Ectodermal cell (in vitro differentiated cells): ENCODE measurements at regions not wholly inside any gene's neighbourhood (a gene's known extent, or its start where the extent isn't known, plus 50 kb on each side); places are given as distances from the start of the nearest gene placed in this dataset.

ENCODE experiments used
- H3K27ac ChIP-seq: 2 replicates; pipeline ENCODE4 v1.7.0; 2013; ENCODE audit warnings: mild to moderate bottlenecking, low read depth, low read length; ENCODE audit not compliant: insufficient read depth, poor library complexity, severe bottlenecking
- H3K27me3 ChIP-seq: 2 replicates; pipeline ENCODE4 v1.7.0; 2013; ENCODE audit warnings: mild to moderate bottlenecking, low read length; ENCODE audit not compliant: insufficient read depth, control insufficient read depth, poor library complexity, severe bottlenecking
- H3K36me3 ChIP-seq: one replicate; pipeline ENCODE4 v1.7.0; 2013; ENCODE audit warnings: low read length; ENCODE audit not compliant: control insufficient read depth, insufficient read depth
- H3K4me1 ChIP-seq: one replicate; pipeline ENCODE4 v1.7.0; 2013; ENCODE audit warnings: low read length; ENCODE audit not compliant: control insufficient read depth, insufficient read depth
- H3K4me3 ChIP-seq: 2 replicates; pipeline ENCODE4 v1.7.0; 2013; ENCODE audit warnings: low read depth, low read length, control low read depth; ENCODE audit not compliant: insufficient read depth
- H3K9me3 ChIP-seq: 2 replicates; pipeline ENCODE4 v1.7.0; 2013; ENCODE audit warnings: mild to moderate bottlenecking, low read length, moderate library complexity; ENCODE audit not compliant: control insufficient read depth
- WGBS, 2 experiments: methylation state at CpG; one replicate each; pipeline ENCODE4 v1.1.7; 2013; ENCODE audit warnings: missing lambda C conversion rate in 2 of 2; 5-methylcytosine and 5-hydroxymethylcytosine counted together

- H3K27me3 ChIP-seq: no peaks in the 10 kb centered on the region
- H3K36me3 ChIP-seq: no peaks in the 10 kb centered on the region
- WGBS, 2 experiments: 95 to 96% methylated on average over 3 to 4 of the region's 4 CpGs
- H3K4me3 ChIP-seq: no peak overlapping the region
- no peaks in the 10 kb centered on the region for H3K9me3 ChIP-seq
- no peak overlapping the region for H3K27ac ChIP-seq
- H3K4me1 ChIP-seq: peaks cover 23% of the 10 kb centered on the region
Observed at GRCh38 chr15:47824147-47824546, 106.8 kb downstream of the SEMA6D start.

DNA sequence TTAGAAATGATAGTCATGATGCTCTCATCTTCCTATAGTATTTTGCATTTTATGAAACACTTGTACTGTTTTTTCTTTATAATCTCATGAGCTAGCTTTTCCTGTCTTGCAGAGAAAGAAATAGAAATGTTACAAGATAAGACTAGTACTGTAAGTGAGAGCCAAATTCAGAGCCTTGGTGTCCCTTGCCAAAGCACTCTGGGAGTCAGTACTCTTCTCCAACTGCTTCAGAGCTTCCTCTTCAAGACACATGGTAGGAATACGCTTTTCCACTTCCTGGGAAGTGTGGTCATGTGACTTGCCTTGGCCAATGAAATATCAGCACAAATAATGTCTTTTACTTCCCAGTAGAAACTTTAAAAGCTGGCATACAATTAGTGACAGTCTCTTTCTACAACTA lies 112.4 kb downstream of the SEMA6D start:
- WGBS, 2 experiments: 94 to 100% methylated on average over 1 of the region's 1 CpG

DNA sequence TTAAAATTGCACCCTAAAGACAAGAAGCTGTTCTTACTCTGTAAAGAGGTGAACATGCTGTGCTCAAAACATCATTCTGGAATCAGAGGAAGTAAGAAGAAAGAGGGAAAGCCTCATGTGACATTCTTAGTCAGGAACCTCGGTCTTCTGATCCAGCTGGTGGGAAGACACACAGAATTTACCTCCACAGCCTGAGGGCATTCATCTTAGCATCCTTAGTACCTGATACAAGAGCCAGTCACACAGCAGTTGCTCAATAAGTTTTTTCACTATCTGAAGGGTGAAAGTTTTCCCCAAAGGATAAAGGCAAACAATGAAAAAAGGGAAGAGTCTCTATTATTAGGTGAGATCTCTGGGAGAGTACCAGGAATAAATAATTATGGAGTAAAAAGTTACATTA lies 116.8 kb downstream of the SEMA6D start:
- no peak overlapping the region for H3K27ac ChIP-seq
- H3K4me1 ChIP-seq: no peaks in the 10 kb centered on the region
- no peaks in the 10 kb centered on the region for H3K9me3 ChIP-seq
- no peaks in the 10 kb centered on the region for H3K27me3 ChIP-seq
- no peaks in the 10 kb centered on the region for H3K36me3 ChIP-seq
- WGBS, 2 experiments: 81 to 92% methylated on average over 1 of the region's 1 CpG
- H3K4me3 ChIP-seq: no peak overlapping the region

More for the DNA sequence above, 112.4 kb downstream of the SEMA6D start:
- Histone ChIP-seq H3K27me3 (no peaks in the 10 kb centered on the region), H3K4me3 (no peak overlapping the region), H3K27ac (no peak overlapping the region), H3K36me3 (no peaks in the 10 kb centered on the region), H3K4me1 (no peaks in the 10 kb centered on the region), H3K9me3 (no peaks in the 10 kb centered on the region)

GRCh38 chr15:47839233-47839825 lies 122.0 kb downstream of the SEMA6D start:
- no peak overlapping the region for H3K27ac ChIP-seq
- H3K36me3 ChIP-seq: no peaks in the 10 kb centered on the region
- 90 to 91% methylated on average over 6 of the region's 6 CpGs for WGBS, 2 experiments

GRCh38 chr15:47843124-47843663 lies 125.9 kb downstream of the SEMA6D start:
- Histone ChIP-seq H3K4me1 (no peaks in the 10 kb centered on the region), H3K4me3 (no peak overlapping the region), H3K27ac (no peak overlapping the region), H3K27me3 (no peaks in the 10 kb centered on the region), H3K36me3 (no peaks in the 10 kb centered on the region), H3K9me3 (no peaks in the 10 kb centered on the region)
- WGBS, 2 experiments: 96% methylated on average over 4 of the region's 4 CpGs

More at GRCh38 chr15:47839233-47839825, 122.0 kb downstream of the SEMA6D start:
- Histone ChIP-seq H3K4me1 (no peaks in the 10 kb centered on the region), H3K27me3 (no peaks in the 10 kb centered on the region), H3K4me3 (no peak overlapping the region), H3K9me3 (no peaks in the 10 kb centered on the region)

- Histone ChIP-seq H3K27ac (no peak overlapping the region), H3K4me1 (no peaks in the 10 kb centered on the region), H3K36me3 (no peaks in the 10 kb centered on the region), H3K4me3 (no peak overlapping the region), H3K9me3 (no peaks in the 10 kb centered on the region), H3K27me3 (no peaks in the 10 kb centered on the region)
- 90 to 98% methylated on average over 2 of the region's 2 CpGs for WGBS, 2 experiments
Observed at GRCh38 chr15:47844437-47844836, 127.1 kb downstream of the SEMA6D start.

DNA sequence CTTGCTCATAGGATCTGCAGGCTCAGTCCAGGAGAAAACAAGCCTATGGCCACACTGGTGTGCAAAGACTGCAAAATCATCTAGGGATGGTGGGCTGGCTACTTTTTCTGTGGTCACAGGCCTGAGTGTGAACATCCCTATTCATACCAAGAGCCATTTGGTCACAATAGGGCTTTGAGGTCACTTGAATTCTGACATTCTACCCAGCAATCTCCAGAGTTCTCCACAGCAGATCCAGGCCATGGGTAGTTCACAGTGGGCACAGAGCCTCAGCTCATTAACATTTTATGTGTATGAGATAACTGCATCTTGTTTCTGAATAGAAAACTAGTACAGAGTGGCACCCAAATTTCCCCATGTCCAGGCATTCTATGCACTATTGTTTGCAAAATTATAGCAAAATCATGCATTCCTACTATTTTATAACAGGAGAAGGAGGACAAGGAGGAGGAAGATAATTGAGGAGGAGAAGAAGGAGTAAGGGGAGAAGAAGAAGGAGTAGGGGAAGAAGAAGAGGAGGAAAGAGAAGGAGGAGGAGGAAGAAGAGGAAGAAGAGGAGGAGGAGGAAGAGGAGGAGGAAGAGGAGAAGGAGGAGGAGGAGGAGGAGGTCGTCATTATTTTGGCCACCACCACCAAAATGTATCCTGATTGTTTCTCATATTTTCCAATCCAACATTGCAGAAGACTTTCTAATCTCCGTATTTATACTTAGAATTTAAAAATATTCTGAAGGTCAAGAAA lies 129.0 kb downstream of the SEMA6D start:
- no peaks in the 10 kb centered on the region for H3K27me3 ChIP-seq
- no peak overlapping the region for H3K27ac ChIP-seq
- WGBS, 2 experiments: 89% methylated on average over 1 of the region's 2 CpGs; no CpG with 5 or more reads in 1 of the 2 experiments
- H3K9me3 ChIP-seq: no peaks in the 10 kb centered on the region
- no peaks in the 10 kb centered on the region for H3K4me1 ChIP-seq
- H3K4me3 ChIP-seq: no peak overlapping the region
- H3K36me3 ChIP-seq: no peaks in the 10 kb centered on the region

- Histone ChIP-seq H3K27ac (no peak overlapping the region), H3K4me1 (no peaks in the 10 kb centered on the region), H3K9me3 (no peaks in the 10 kb centered on the region), H3K27me3 (no peaks in the 10 kb centered on the region), H3K4me3 (no peak overlapping the region), H3K36me3 (no peaks in the 10 kb centered on the region)
- 85 to 87% methylated on average over 3 of the region's 3 CpGs for WGBS, 2 experiments
Observed at GRCh38 chr15:47846876-47847275, 129.6 kb downstream of the SEMA6D start.

DNA sequence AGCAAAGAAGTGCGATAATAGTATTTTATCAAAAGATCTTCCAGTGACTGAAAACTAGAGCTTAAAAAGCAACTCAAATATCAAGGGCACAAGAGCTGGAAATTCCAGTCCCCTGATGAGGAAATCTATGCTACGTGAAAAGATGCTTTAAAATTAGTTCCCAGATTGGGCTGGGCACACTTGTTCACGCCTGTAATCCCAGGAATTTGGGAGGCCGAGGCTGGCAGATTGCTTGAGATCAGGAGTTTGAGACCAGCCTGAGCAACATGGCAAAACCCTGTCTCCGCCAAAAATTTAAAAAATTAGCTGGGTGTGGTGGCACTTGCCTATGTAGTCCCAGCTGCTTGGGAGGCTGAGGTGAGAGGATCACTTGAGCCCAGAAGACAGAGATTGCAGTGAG lies 138.8 kb downstream of the SEMA6D start:
- H3K4me1 ChIP-seq: peaks cover 10% of the 10 kb centered on the region
- no peaks in the 10 kb centered on the region for H3K36me3 ChIP-seq
- no peak overlapping the region for H3K4me3 ChIP-seq
- no peaks in the 10 kb centered on the region for H3K27me3 ChIP-seq
- H3K9me3 ChIP-seq: no peaks in the 10 kb centered on the region
- WGBS, 2 experiments: 93 to 95% methylated on average over 5 of the region's 5 CpGs
- H3K27ac ChIP-seq: no peak overlapping the region

GRCh38 chr15:47857014-47857775 lies 139.9 kb downstream of the SEMA6D start:
- no peak overlapping the region for H3K4me3 ChIP-seq
- H3K36me3 ChIP-seq: no peaks in the 10 kb centered on the region
- WGBS, 2 experiments: 88 to 95% methylated on average over 5 of the region's 5 CpGs
- H3K9me3 ChIP-seq: no peaks in the 10 kb centered on the region
- peaks cover 18% of the 10 kb centered on the region for H3K4me1 ChIP-seq
- no peak overlapping the region for H3K27ac ChIP-seq
- no peaks in the 10 kb centered on the region for H3K27me3 ChIP-seq
